ENCODE measurements at regions not wholly inside any gene's neighbourhood (a gene's known extent, or its start where the extent isn't known, plus 50 kb on each side); places are given as distances from the start of the nearest gene placed in this dataset.

- TF ChIP-seq CTCF (IDR thresholded peaks at IDR 0.05) = no peak
- no peak for TF ChIP-seq POLR2A (IDR thresholded peaks at IDR 0.05)
Observed at GRCh38 chr14:86513564-86513963, 983.6 kb downstream of the FLRT2 start.

Data from adrenal gland (tissue), 5 donors.